Keratinocyte (primary cell): ENCODE measurements at regions not wholly inside any gene's neighbourhood (a gene's known extent, or its start where the extent isn't known, plus 50 kb on each side); places are given as distances from the start of the nearest gene placed in this dataset.

Experiments used
- DNase-seq: peaks from one replicate; pipeline ENCODE4 v3.0.0-alpha.2; 2011; ENCODE audit warnings: low read depth, missing footprints, low spot score
- FAIRE-seq: peaks from 2 replicates; lab custom pipeline; 2011; peaks lifted over from hg19 to GRCh38; lab: Jason Lieb, UNC
- H2AFZ ChIP-seq: 2 replicates; pipeline ENCODE4 v1.6.0; 2012; ENCODE audit warnings: low read length, control low read depth, inconsistent platforms; ENCODE audit not compliant: control insufficient read depth
- H3K27ac ChIP-seq: 2 replicates; pipeline ENCODE4 v1.5.1; 2011; ENCODE audit warnings: low read length; ENCODE audit not compliant: control insufficient read depth, insufficient read depth
- H3K27me3 ChIP-seq: 3 replicates; pipeline ENCODE4 v1.6.0; 2011; ENCODE audit warnings: low read length; ENCODE audit not compliant: control insufficient read depth, insufficient read depth; ENCODE audit errors: extremely low read depth
- H3K36me3 ChIP-seq, 2 experiments: 2 replicates in 1 of 2; 3 replicates in 1 of 2; pipeline ENCODE4 v1.5.1; 2011; ENCODE audit warnings: low read length in 2 of 2, mild to moderate bottlenecking in 1 of 2; ENCODE audit not compliant: control insufficient read depth in 2 of 2, insufficient read depth in 2 of 2; ENCODE audit errors: extremely low read depth in 1 of 2
- H3K4me1 ChIP-seq: 3 replicates; pipeline ENCODE4 v1.5.1; 2011; ENCODE audit warnings: low read length; ENCODE audit not compliant: control insufficient read depth, insufficient read depth; ENCODE audit errors: extremely low read depth
- H3K4me2 ChIP-seq: 3 replicates; pipeline ENCODE4 v1.6.0; 2011; ENCODE audit warnings: low read depth, low read length; ENCODE audit not compliant: control insufficient read depth, insufficient read depth; ENCODE audit errors: extremely low read depth
- H3K4me3 ChIP-seq, 3 experiments: fragments of 200-600 bp in 1 of 3; sonication (generic) in 1 of 3; 2 replicates in 2 of 3; 3 replicates in 1 of 3; pipeline ENCODE4 v1.5.1; 2011 to 2016; ENCODE audit warnings: low read length in 3 of 3, mild to moderate bottlenecking in 3 of 3, control low read depth in 2 of 3, inconsistent platforms in 1 of 3, low read depth in 1 of 3, mixed read lengths in 1 of 3, mixed run types in 1 of 3, moderate library complexity in 1 of 3; ENCODE audit not compliant: control insufficient read depth in 2 of 3, insufficient read depth in 2 of 3; ENCODE audit errors: extremely low read depth in 1 of 3
- H3K79me2 ChIP-seq: 2 replicates; pipeline ENCODE4 v1.6.0; 2012; ENCODE audit warnings: low read length; ENCODE audit not compliant: control insufficient read depth, insufficient read depth
- H3K9ac ChIP-seq: 3 replicates; pipeline ENCODE4 v1.6.0; 2011; ENCODE audit warnings: low read length; ENCODE audit not compliant: control insufficient read depth, insufficient read depth; ENCODE audit errors: extremely low read depth
- H3K9me1 ChIP-seq: 3 replicates; pipeline ENCODE4 v1.6.0; 2011; ENCODE audit warnings: low read length; ENCODE audit not compliant: control insufficient read depth, insufficient read depth; ENCODE audit errors: extremely low read depth
- H3K9me3 ChIP-seq: 2 replicates; pipeline ENCODE4 v1.5.1; 2012; ENCODE audit warnings: low read depth, low read length; ENCODE audit not compliant: control insufficient read depth
- H4K20me1 ChIP-seq: 3 replicates; pipeline ENCODE4 v1.6.0; 2011; ENCODE audit warnings: low read length; ENCODE audit not compliant: control insufficient read depth, insufficient read depth; ENCODE audit errors: extremely low read depth
- CTCF ChIP-seq, 3 experiments: IDR thresholded peaks in 1 of 3; conservative IDR thresholded peaks in 1 of 3; optimal IDR thresholded peaks in 1 of 3; 2 replicates in 2 of 3; 3 replicates in 1 of 3; pipeline versions ENCODE3 to v1.5.1; 2011; ENCODE audit warnings: low read length in 3 of 3, mild to moderate bottlenecking in 3 of 3, moderate library complexity in 2 of 3, control low read depth in 1 of 3, inconsistent platforms in 1 of 3; ENCODE audit not compliant: insufficient read depth in 2 of 3; ENCODE audit errors: extremely low read depth in 1 of 3
- EZH2 ChIP-seq: IDR thresholded peaks from one replicate; pipeline ENCODE4 v1.6.1; 2012; ENCODE audit warnings: inconsistent platforms, mild to moderate bottlenecking, low read length, moderate library complexity
- dilution Hi-C: fragments of 300-500 bp; cut with MboI; formaldehyde crosslinking; loops from one replicate; pipeline ENCODE4 v1.7.0; 2020; ENCODE audit warnings: low sequenced_read_pairs; ENCODE audit not compliant: extremely low pct_ligation_motif_present

- no peaks in the 10 kb centered on the region for H3K27me3 ChIP-seq
- no peak overlapping the region for H3K27ac ChIP-seq
- no peaks in the 10 kb centered on the region for H3K36me3 ChIP-seq
- H4K20me1 ChIP-seq: no peaks in the 10 kb centered on the region
- H3K4me1 ChIP-seq: no peaks in the 10 kb centered on the region
- DNase-seq (no peak), FAIRE-seq (no peak)
- no peak overlapping the region for H3K4me2 ChIP-seq
- dilution Hi-C loops: no loop called here
- H3K9me3 ChIP-seq: no peaks in the 10 kb centered on the region
- no peak overlapping the region for H3K4me3 ChIP-seq
- H3K79me2 ChIP-seq: no peaks in the 10 kb centered on the region
- H3K9me1 ChIP-seq: no peaks in the 10 kb centered on the region
- H3K9ac ChIP-seq: no peak overlapping the region
- TF ChIP-seq EZH2 (no peak), CTCF (optimal IDR thresholded peaks at IDR 0.05 in 1 of 3, IDR thresholded peaks at IDR 0.05 in 1 of 3, conservative IDR thresholded peaks at IDR 0.05 in 1 of 3; ENCODE audit: extremely low read depth in 1 of 3, insufficient read depth in 2 of 3, low read length in 3 of 3) (no peak)
- no peak overlapping the region for H2AFZ ChIP-seq
These were observed 59.2 kb upstream of the FER start for GRCh38 chr5:108688485-108688884.

- no peak overlapping the region for H2AFZ ChIP-seq
- H3K9me1 ChIP-seq: no peaks in the 10 kb centered on the region
- no peak overlapping the region for H3K4me3 ChIP-seq
- TF ChIP-seq EZH2: no peak
- no peak for TF ChIP-seq CTCF (optimal IDR thresholded peaks at IDR 0.05 in 1 of 3, IDR thresholded peaks at IDR 0.05 in 1 of 3, conservative IDR thresholded peaks at IDR 0.05 in 1 of 3; ENCODE audit: extremely low read depth in 1 of 3, insufficient read depth in 2 of 3, low read length in 3 of 3)
- no peaks in the 10 kb centered on the region for H3K4me1 ChIP-seq
- no peak for DNase-seq
- H3K27me3 ChIP-seq: no peaks in the 10 kb centered on the region
- no peaks in the 10 kb centered on the region for H3K79me2 ChIP-seq
- no peak overlapping the region for H3K4me2 ChIP-seq
- dilution Hi-C loops: no loop called here
- H3K9me3 ChIP-seq: no peaks in the 10 kb centered on the region
- H4K20me1 ChIP-seq: no peaks in the 10 kb centered on the region
- H3K36me3 ChIP-seq: no peaks in the 10 kb centered on the region
- H3K9ac ChIP-seq: no peak overlapping the region
- FAIRE-seq: no peak
- no peak overlapping the region for H3K27ac ChIP-seq
These were observed 60.0 kb upstream of the FER start for GRCh38 chr5:108687595-108688200.
